OCI-LY7 (cell line): ENCODE measurements at regions not wholly inside any gene's neighbourhood (a gene's known extent, or its start where the extent isn't known, plus 50 kb on each side); places are given as distances from the start of the nearest gene placed in this dataset.

ENCODE experiments used
- BruUV-seq: library from RNA; stranded (reverse); fragments of 400-500 nt; replicated peaks from 2 replicates; lab custom pipeline; 2021; lab: Mats Ljungman, UMichigan
- CTCF ChIA-PET: fragments of 300-600 bp; sonication (Branson Sonifier 250); formaldehyde crosslinking; loops from one replicate; lab custom pipeline; 2022; ENCODE audit warnings: antibody characterized with exemption; ENCODE audit not compliant: unreplicated experiment; lab: Charles Lee
- POLR2A ChIA-PET: fragments of 300-600 bp; sonication (Branson Sonifier 250); formaldehyde crosslinking; loops from one replicate; lab custom pipeline; 2022; ENCODE audit warnings: antibody characterized with exemption; lab: Charles Lee
- DNase-seq: peaks from one replicate; pipeline ENCODE4 v3.0.0-alpha.2; 2015; ENCODE audit warnings: low spot score
- H2AFZ ChIP-seq: fragments of 200-600 bp; sonication (generic), shearing (Covaris generic); 2 replicates; pipeline ENCODE4 v1.6.1; 2014; ENCODE audit warnings: mild to moderate bottlenecking, antibody characterized with exemption, low read length, moderate library complexity
- H3K27ac ChIP-seq: fragments of 200-600 bp; sonication (generic); 2 replicates; pipeline ENCODE4 v1.5.1; 2014; ENCODE audit warnings: mixed run types, low read depth, mild to moderate bottlenecking, moderate library complexity, low read length, inconsistent platforms; ENCODE audit not compliant: poor library complexity, severe bottlenecking
- H3K36me3 ChIP-seq: fragments of 200-600 bp; sonication (generic); 2 replicates; pipeline ENCODE4 v1.6.1; 2014; ENCODE audit warnings: mild to moderate bottlenecking, antibody characterized with exemption, low read length, moderate library complexity, mixed read lengths; ENCODE audit not compliant: insufficient read depth
- H3K4me1 ChIP-seq: fragments of 200-600 bp; sonication (generic); 2 replicates; pipeline ENCODE4 v1.5.1; 2014; ENCODE audit warnings: mild to moderate bottlenecking, low read length; ENCODE audit not compliant: insufficient read depth, poor library complexity, severe bottlenecking
- H3K4me2 ChIP-seq: fragments of 200-600 bp; sonication (generic); 2 replicates; pipeline ENCODE4 v1.6.1; 2014; ENCODE audit warnings: mild to moderate bottlenecking, low read length
- H3K4me3 ChIP-seq: fragments of 200-600 bp; sonication (generic); 2 replicates; pipeline ENCODE4 v1.5.1; 2014; ENCODE audit warnings: mild to moderate bottlenecking, low read depth, low read length; ENCODE audit not compliant: poor library complexity, severe bottlenecking
- H3K79me2 ChIP-seq: fragments of 200-600 bp; sonication (generic); 2 replicates; pipeline ENCODE4 v1.6.1; 2016; ENCODE audit warnings: low read depth, mild to moderate bottlenecking, low read length, moderate library complexity, mixed read lengths; ENCODE audit not compliant: insufficient read depth
- H3K9me2 ChIP-seq: fragments of 200-600 bp; sonication (generic); 2 replicates; pipeline ENCODE4 v1.6.1; 2016; ENCODE audit warnings: mild to moderate bottlenecking, low read length, mixed read lengths; ENCODE audit not compliant: insufficient read depth
- H3K9me3 ChIP-seq: fragments of 200-600 bp; sonication (generic); 2 replicates; pipeline ENCODE4 v1.6.1; 2014; ENCODE audit warnings: mild to moderate bottlenecking, mixed run types, low read length, mixed read lengths
- H4K20me1 ChIP-seq: fragments of 200-600 bp; sonication (generic); 2 replicates; pipeline ENCODE4 v1.6.1; 2014; ENCODE audit warnings: mild to moderate bottlenecking, antibody characterized with exemption, low read length, moderate library complexity, mixed read lengths; ENCODE audit not compliant: insufficient read depth
- CTCF ChIP-seq: fragments of 200-600 bp; sonication (generic); conservative IDR thresholded peaks from 2 replicates; pipeline ENCODE4 v1.5.1; 2014; ENCODE audit warnings: mild to moderate bottlenecking, antibody characterized with exemption, low read length, moderate library complexity, mixed read lengths
- EZH2phosphoT487 ChIP-seq: fragments of 200-600 bp; sonication (generic); IDR thresholded peaks from 2 replicates; pipeline ENCODE4 v1.6.1; 2018; ENCODE audit warnings: low read depth, borderline replicate concordance, mild to moderate bottlenecking, mixed run types, antibody characterized with exemption, low read length, moderate library complexity, mixed read lengths
- intact Hi-C: fragments of 100-400 bp; cut with micrococcal nuclease; formaldehyde crosslinking; loops from one replicate; pipeline ENCODE4 v1.10.0; 2022; ENCODE audit not compliant: unreplicated experiment

DNA sequence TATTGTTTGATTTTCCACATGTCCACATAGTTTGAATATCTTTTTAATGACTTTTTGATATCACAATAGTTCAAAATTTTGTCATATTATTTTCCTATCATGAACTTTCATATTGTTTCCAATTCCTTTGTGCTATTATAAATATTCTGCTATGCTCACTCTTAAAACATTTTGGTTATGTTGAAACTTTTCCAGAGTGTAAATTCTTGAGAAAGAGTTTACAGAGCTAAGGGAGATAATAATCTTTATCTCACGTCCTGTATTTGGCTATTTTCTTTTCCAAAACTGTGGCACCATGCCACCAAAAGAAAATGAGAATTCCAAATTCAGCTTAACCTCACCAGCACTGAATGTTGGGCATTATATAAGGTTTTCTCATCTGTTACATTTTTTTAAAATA is 210.9 kb downstream of the TFAP2B start:
- Histone ChIP-seq H3K4me1 (no peaks in the 10 kb centered on the region), H3K27ac (no peak overlapping the region), H2AFZ (no peak overlapping the region), H4K20me1 (no peaks in the 10 kb centered on the region), H3K4me3 (no peak overlapping the region), H3K9me3 (no peaks in the 10 kb centered on the region), H3K4me2 (no peak overlapping the region), H3K9me2 (no peaks in the 10 kb centered on the region), H3K79me2 (no peaks in the 10 kb centered on the region), H3K36me3 (no peaks in the 10 kb centered on the region)
- BruUV-seq = no TSS peak
- no peak for DNase-seq
- TF ChIP-seq CTCF = no peak
- TF ChIP-seq EZH2phosphoT487 = no peak
- ChIA-PET POLR2A (interaction anchor here (0.7 kb wide), 1 partner anchor 12 kb away, joined by 3 read pairs; no protein-coding TSS in a partner anchor), CTCF (no interaction called here)
- intact Hi-C loops = no loop called here

DNA sequence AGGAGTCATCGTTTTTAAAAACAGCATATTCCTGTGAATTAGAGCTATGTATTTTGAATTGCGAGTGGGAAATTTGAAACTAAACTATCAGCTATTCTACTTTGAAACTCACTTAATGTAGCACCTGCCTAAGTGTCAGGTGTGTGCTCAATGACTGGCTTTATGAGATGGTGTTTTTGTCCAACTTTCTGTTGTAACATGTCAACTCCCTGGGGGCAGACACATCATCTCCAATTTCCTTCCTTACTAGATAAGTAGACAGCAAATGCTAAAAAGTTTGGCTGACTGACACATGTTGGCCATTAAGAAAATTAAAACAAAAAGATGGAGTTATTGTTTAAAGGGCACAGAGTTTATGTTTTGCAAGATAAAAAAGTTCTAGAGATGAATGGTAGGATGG is 226.9 kb downstream of the TFAP2B start:
- H3K4me2 ChIP-seq = no peak overlapping the region
- H3K4me1 ChIP-seq = no peaks in the 10 kb centered on the region
- BruUV-seq = no TSS peak
- CTCF ChIA-PET = no interaction called here
- H3K9me3 ChIP-seq = no peaks in the 10 kb centered on the region
- POLR2A ChIA-PET = no interaction called here
- H3K79me2 ChIP-seq = no peaks in the 10 kb centered on the region
- intact Hi-C loops = no loop called here
- no peaks in the 10 kb centered on the region for H3K36me3 ChIP-seq
- H4K20me1 ChIP-seq = no peaks in the 10 kb centered on the region
- no peak overlapping the region for H3K4me3 ChIP-seq
- DNase-seq = no peak
- no peaks in the 10 kb centered on the region for H3K9me2 ChIP-seq
- TF ChIP-seq CTCF (no peak), EZH2phosphoT487 (no peak)
- no peak overlapping the region for H3K27ac ChIP-seq
- no peak overlapping the region for H2AFZ ChIP-seq

DNA sequence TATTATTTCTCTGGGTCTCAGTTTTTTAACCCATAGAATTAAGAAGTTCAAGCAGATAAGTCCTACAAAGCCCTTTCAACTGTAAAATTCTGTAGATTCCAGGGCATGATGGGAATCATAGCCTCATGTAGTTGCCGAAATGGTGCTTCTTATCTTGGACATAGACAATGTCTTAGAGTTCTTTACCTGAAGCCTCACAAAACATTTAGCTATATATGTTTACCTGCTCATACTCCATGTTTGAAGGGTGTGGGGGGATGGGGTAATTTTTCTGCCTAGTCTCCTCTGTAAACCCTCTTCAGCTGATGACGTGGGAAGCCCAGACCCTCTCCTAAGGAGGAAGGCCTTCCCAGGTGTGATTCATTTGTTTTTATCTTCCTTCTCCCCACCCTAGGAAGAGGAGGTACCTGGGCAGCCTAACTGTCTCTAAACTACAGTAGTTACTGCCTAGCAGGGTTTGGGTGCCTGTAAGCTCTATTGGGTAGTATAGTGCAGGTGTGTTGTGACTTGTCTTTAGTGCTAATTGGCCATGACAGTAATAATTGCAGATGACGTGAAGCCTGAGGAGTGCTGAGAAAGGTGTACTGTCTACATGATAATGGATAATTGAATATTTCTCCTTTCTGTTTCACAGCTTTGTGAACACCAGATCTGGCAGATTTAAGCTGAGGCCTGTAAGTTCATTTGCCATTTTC is 230.8 kb downstream of the TFAP2B start:
- no peak overlapping the region for H3K4me3 ChIP-seq
- CTCF ChIA-PET = no interaction called here

More for the DNA sequence above, 230.8 kb downstream of the TFAP2B start:
- H3K27ac ChIP-seq = no peak overlapping the region
- intact Hi-C loops = no loop called here
- H3K79me2 ChIP-seq = no peaks in the 10 kb centered on the region
- no peak overlapping the region for H2AFZ ChIP-seq
- no peak for DNase-seq
- no peak for TF ChIP-seq CTCF
- no peak for TF ChIP-seq EZH2phosphoT487
- H3K9me2 ChIP-seq = no peaks in the 10 kb centered on the region
- no peaks in the 10 kb centered on the region for H4K20me1 ChIP-seq
- no peaks in the 10 kb centered on the region for H3K4me1 ChIP-seq
- POLR2A ChIA-PET = interaction anchor here (0.6 kb wide), 1 partner anchor 959 kb away, joined by 3 read pairs; no protein-coding TSS in a partner anchor
- no peak overlapping the region for H3K4me2 ChIP-seq
- no peaks in the 10 kb centered on the region for H3K36me3 ChIP-seq
- no peaks in the 10 kb centered on the region for H3K9me3 ChIP-seq
- BruUV-seq = no TSS peak
